ENCODE measurements at regions not wholly inside any gene's neighbourhood (a gene's known extent, or its start where the extent isn't known, plus 50 kb on each side); places are given as distances from the start of the nearest gene placed in this dataset.

DNA sequence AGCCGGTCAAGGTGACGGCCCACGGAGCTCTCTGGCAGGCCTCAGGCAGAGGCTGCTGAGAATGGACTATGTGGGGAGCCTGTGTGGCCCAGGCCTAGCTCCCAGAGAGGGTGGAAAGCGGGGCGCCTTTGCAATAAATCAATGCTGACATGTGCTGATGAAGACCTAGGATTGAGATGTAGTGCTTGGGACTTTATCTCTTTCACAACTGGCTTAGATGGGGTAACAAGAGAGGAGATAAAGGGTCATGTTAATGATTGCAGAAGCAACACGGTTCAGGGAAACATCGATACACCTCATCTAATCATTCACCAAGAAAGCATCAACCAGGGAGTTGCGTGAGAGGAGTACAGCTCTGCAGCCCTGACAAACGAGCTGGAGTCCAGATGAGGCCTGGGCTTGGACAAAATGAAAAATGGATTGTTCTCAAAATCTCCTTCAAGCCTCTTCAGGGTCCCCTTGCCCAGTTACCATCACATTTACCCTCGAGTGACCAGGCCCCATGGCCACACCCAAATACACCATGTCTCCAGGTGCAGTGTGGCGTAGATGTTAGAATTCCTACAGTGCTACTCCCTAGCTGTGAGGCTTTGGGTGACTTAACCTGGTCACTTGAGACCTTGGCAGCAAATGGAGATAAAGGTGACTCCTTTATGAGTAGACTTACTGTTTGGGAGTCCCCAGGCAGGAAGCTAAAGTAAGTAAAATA is 146.4 kb upstream of the LIPC start:
- peak overlapping the region; percentile 73 to 89 (median 75) for H3K27ac ChIP-seq
- peaks cover 0 to 61% (median 19%) of the 10 kb centered on the region in 4 donors for H3K4me1 ChIP-seq
- H3K9me3 ChIP-seq = no peaks in the 10 kb centered on the region
- 27% methylated on average over 8 of the region's 11 CpGs for WGBS (ENCODE audit: insufficient coverage, low coverage, low lambda C conversion rate, missing lambda C conversion rate)
- no peaks in the 10 kb centered on the region for H3K27me3 ChIP-seq
- intact Hi-C loops (cut with DNase I) = no loop called here
- no peaks in the 10 kb centered on the region for H3K36me3 ChIP-seq
- H3K4me3 ChIP-seq = no peak overlapping the region
- ATAC-seq (peak; percentile 74 to 86 (median 82)), DNase-seq (peak in 2 of 3 donors; percentile 68 to 73)
- TF ChIP-seq POLR2A (IDR thresholded peaks at IDR 0.05) (no peak), CTCF (IDR thresholded peaks at IDR 0.05) (no peak)

DNA sequence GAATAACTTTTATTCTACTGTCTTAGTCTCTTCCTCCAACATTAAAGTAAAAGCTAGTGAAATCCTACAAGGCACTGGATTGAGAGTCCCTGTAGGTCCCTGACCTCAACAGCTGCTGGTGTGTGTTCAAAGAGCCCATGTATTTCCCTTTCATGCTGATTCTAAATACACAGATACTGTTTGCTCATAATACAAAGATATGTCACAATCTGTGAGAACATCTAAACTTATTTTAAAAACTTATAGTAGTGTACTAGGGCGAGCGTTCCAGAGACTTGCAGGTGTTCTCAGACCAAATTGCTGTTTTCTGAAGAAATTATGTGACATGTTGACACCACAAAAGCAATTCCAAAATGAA is 145.9 kb upstream of the LIPC start:
- Histone ChIP-seq H3K36me3 (no peaks in the 10 kb centered on the region), H3K4me1 (peaks cover 0 to 57% (median 18%) of the 10 kb centered on the region in 4 donors), H3K9me3 (no peaks in the 10 kb centered on the region), H3K27me3 (no peaks in the 10 kb centered on the region), H3K4me3 (no peak overlapping the region), H3K27ac (peak overlapping the region; percentile 68 to 89 (median 73))
- WGBS (ENCODE audit: insufficient coverage, low coverage, low lambda C conversion rate, missing lambda C conversion rate) = 33% methylated on average over 2 of the region's 2 CpGs
- ATAC-seq (peak; percentile 62 to 75 (median 70)), DNase-seq (no peak)
- intact Hi-C loops (cut with DNase I) = no loop called here
- TF ChIP-seq CTCF (IDR thresholded peaks at IDR 0.05) (no peak), POLR2A (IDR thresholded peaks at IDR 0.05) (no peak)

DNA sequence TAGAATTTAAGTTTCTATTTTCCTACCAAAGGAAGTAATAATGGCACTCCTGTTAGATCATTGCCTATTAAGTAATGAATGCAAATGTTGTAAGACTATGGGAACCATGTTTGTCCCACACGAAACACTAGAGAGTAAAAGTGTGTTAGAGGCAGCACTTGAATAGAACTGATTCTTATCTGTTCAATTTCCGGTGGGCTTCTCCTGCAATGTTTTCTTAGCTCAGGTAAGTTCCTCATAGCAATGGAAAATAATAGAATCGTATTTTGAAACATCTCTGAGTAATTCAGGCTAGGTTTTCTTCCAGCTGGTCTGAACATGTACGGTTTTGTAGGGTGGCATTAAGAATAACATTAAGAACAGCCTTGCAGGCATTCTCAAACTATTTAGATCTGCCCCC is 145.3 kb upstream of the LIPC start:
- intact Hi-C loops (cut with DNase I) = no loop called here
- WGBS (ENCODE audit: insufficient coverage, low coverage, low lambda C conversion rate, missing lambda C conversion rate) = 61% methylated on average over 4 of the region's 4 CpGs

DNA sequence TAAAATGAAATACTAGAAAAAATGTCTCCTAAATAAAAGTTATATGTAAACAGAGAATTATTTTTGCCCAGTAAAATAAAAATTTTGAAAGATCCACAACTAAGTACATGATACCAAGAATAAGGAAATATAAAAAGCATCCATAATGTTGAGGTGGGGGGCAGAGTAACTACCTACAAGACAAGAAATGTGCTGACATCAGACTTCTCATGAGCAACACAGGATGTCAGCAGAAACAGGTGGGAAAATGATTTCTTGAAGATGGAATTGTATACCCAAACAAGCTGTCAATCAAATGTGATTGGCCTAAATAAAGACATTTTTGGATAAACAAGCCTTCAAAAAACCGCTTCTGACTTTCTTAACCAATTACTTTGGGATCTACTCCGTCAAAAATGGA is 143.9 kb upstream of the LIPC start:
- 96% methylated on average over 2 of the region's 2 CpGs for WGBS (ENCODE audit: insufficient coverage, low coverage, low lambda C conversion rate, missing lambda C conversion rate)
- intact Hi-C loops (cut with DNase I) = no loop called here
- H3K27me3 ChIP-seq = no peaks in the 10 kb centered on the region
- TF ChIP-seq POLR2A (IDR thresholded peaks at IDR 0.05) (no peak), CTCF (IDR thresholded peaks at IDR 0.05) (no peak)
- ATAC-seq = no peak
- no peaks in the 10 kb centered on the region for H3K36me3 ChIP-seq
- DNase-seq = no peak
- no peak overlapping the region for H3K27ac ChIP-seq
- peaks cover 0 to 41% (median 14%) of the 10 kb centered on the region in 4 donors for H3K4me1 ChIP-seq
- H3K4me3 ChIP-seq = no peak overlapping the region
- no peaks in the 10 kb centered on the region for H3K9me3 ChIP-seq

More for the DNA sequence above, 145.3 kb upstream of the LIPC start:
- no peak for TF ChIP-seq POLR2A (IDR thresholded peaks at IDR 0.05)
- TF ChIP-seq CTCF (IDR thresholded peaks at IDR 0.05) = no peak
- Histone ChIP-seq H3K27ac (peak overlapping the region; percentile 68 to 89 (median 73)), H3K4me3 (no peak overlapping the region), H3K36me3 (no peaks in the 10 kb centered on the region), H3K4me1 (peaks cover 0 to 51% (median 17%) of the 10 kb centered on the region in 4 donors), H3K9me3 (no peaks in the 10 kb centered on the region), H3K27me3 (no peaks in the 10 kb centered on the region)
- ATAC-seq = no peak
- no peak for DNase-seq
